HUDEP-2 (cell line): ENCODE measurements at regions not wholly inside any gene's neighbourhood (a gene's known extent, or its start where the extent isn't known, plus 50 kb on each side); places are given as distances from the start of the nearest gene placed in this dataset.
"Not testable (repeated sequence)": the region's sequence is repeated elsewhere in the genome, so short reads cannot be mapped to it uniquely, and the experiment has no call there.

Source experiments
- DNase-seq, 76 experiments: peaks; one replicate each; lab custom pipeline; 2025; ENCODE audit not compliant: unreplicated experiment in 76 of 76; lab: John Stamatoyannopoulos, UW

- DNase-seq: no peak
Measured at GRCh38 chr3:145190138-145190537, 970.8 kb downstream of the PLOD2 start.

GRCh38 chr3:145190761-145191160, 970.2 kb downstream of the PLOD2 start:
- no peak for DNase-seq

- no peak for DNase-seq
Measured at GRCh38 chr3:145191543-145191942, 969.4 kb downstream of the PLOD2 start.

GRCh38 chr3:145197051-145197820, 963.7 kb downstream of the PLOD2 start:
- DNase-seq: no peak

- DNase-seq: no peak
Measured at GRCh38 chr3:145197821-145198220, 963.2 kb downstream of the PLOD2 start.

GRCh38 chr3:145209561-145209960, 951.4 kb downstream of the PLOD2 start:
- no peak for DNase-seq

- DNase-seq: no peak
Measured at GRCh38 chr3:145219355-145220235, 941.4 kb downstream of the PLOD2 start.

- DNase-seq: no peak
Measured at GRCh38 chr3:145224886-145225285, 936.1 kb downstream of the PLOD2 start.

- no peak for DNase-seq
Measured at GRCh38 chr3:145243875-145244274, 917.1 kb downstream of the PLOD2 start.

- no peak for DNase-seq
Measured at GRCh38 chr3:145244327-145244726, 916.7 kb downstream of the PLOD2 start.

- DNase-seq: no peak
Measured at GRCh38 chr3:145246291-145246690, 914.7 kb downstream of the PLOD2 start.

- DNase-seq: no peak
Measured at GRCh38 chr3:145248928-145249327, 912.1 kb downstream of the PLOD2 start.

GRCh38 chr3:145251311-145251710, 909.7 kb downstream of the PLOD2 start:
- DNase-seq: no peak

- not testable (repeated sequence) for DNase-seq
Measured at GRCh38 chr3:145257967-145258366, 903.0 kb downstream of the PLOD2 start.

- DNase-seq: no peak
Measured at GRCh38 chr3:145259166-145259880, 901.7 kb downstream of the PLOD2 start.

GRCh38 chr3:145263458-145263857, 897.5 kb downstream of the PLOD2 start:
- DNase-seq: not testable (repeated sequence)

- no peak for DNase-seq
Measured at GRCh38 chr3:145266368-145266767, 894.6 kb downstream of the PLOD2 start.

GRCh38 chr3:145269106-145269505, 891.9 kb downstream of the PLOD2 start:
- no peak for DNase-seq

- DNase-seq: no peak
Measured at GRCh38 chr3:145272684-145273083, 888.3 kb downstream of the PLOD2 start.

GRCh38 chr3:145282505-145282904, 878.5 kb downstream of the PLOD2 start:
- no peak for DNase-seq

- no peak for DNase-seq
Measured at GRCh38 chr3:145286937-145287336, 874.0 kb downstream of the PLOD2 start.
